NCI-H460 (cell line): ENCODE measurements at regions not wholly inside any gene's neighbourhood (a gene's known extent, or its start where the extent isn't known, plus 50 kb on each side); places are given as distances from the start of the nearest gene placed in this dataset.
"Not testable (repeated sequence)": the region's sequence is repeated elsewhere in the genome, so short reads cannot be mapped to it uniquely, and the experiment has no call there.

Source experiments
- DNase-seq: peaks from one replicate; pipeline ENCODE4 v3.0.0-alpha.2; 2016; ENCODE audit warnings: low read depth; ENCODE audit errors: extremely low read depth

GRCh38 chr2:7515327-7515726 lies 598.1 kb downstream of the RNF144A start:
- no peak for DNase-seq

GRCh38 chr2:7516484-7517063 lies 599.4 kb downstream of the RNF144A start:
- no peak for DNase-seq

- no peak for DNase-seq
Observed at GRCh38 chr2:7517088-7517487, 599.9 kb downstream of the RNF144A start.

GRCh38 chr2:7517851-7518250 lies 600.6 kb downstream of the RNF144A start:
- no peak for DNase-seq

- no peak for DNase-seq
Observed at GRCh38 chr2:7523481-7524120, 606.4 kb downstream of the RNF144A start.

GRCh38 chr2:7524195-7524594 lies 607.0 kb downstream of the RNF144A start:
- no peak for DNase-seq

GRCh38 chr2:7525746-7526145 lies 608.5 kb downstream of the RNF144A start:
- no peak for DNase-seq

GRCh38 chr2:7527165-7527722 lies 610.0 kb downstream of the RNF144A start:
- DNase-seq = no peak

- peak; percentile 17 for DNase-seq
Observed at GRCh38 chr2:7530001-7530400, 612.8 kb downstream of the RNF144A start.

- no peak for DNase-seq
Observed at GRCh38 chr2:7539077-7539476, 621.9 kb downstream of the RNF144A start.

GRCh38 chr2:7539760-7540159 lies 622.5 kb downstream of the RNF144A start:
- DNase-seq = no peak

GRCh38 chr2:7552825-7553570 lies 635.8 kb downstream of the RNF144A start:
- no peak for DNase-seq

GRCh38 chr2:7555260-7555659 lies 638.0 kb downstream of the RNF144A start:
- DNase-seq = no peak

- no peak for DNase-seq
Observed at GRCh38 chr2:7557376-7557775, 640.2 kb downstream of the RNF144A start.

GRCh38 chr2:7559791-7560190 lies 642.6 kb downstream of the RNF144A start:
- DNase-seq = no peak

- no peak for DNase-seq
Observed at GRCh38 chr2:7566382-7566881, 649.2 kb downstream of the RNF144A start.

- not testable (repeated sequence) for DNase-seq
Observed at GRCh38 chr2:7567116-7567515, 649.9 kb downstream of the RNF144A start.

- no peak for DNase-seq
Observed at GRCh38 chr2:7567646-7568045, 650.4 kb downstream of the RNF144A start.

GRCh38 chr2:7570247-7570646 lies 653.0 kb downstream of the RNF144A start:
- DNase-seq = no peak

GRCh38 chr2:7571701-7572100 lies 654.5 kb downstream of the RNF144A start:
- DNase-seq = no peak

- DNase-seq = no peak
Observed at GRCh38 chr2:7572450-7572849, 655.2 kb downstream of the RNF144A start.
